HEK293 (cell line): ENCODE measurements at regions not wholly inside any gene's neighbourhood (a gene's known extent, or its start where the extent isn't known, plus 50 kb on each side); places are given as distances from the start of the nearest gene placed in this dataset.

Experiments used
- ZEB2 ChIP-seq: fragments of 450-650 bp; formaldehyde crosslinking; IDR thresholded peaks from 2 replicates; pipeline ENCODE4 v1.5.1; 2016; ENCODE audit warnings: missing biosample characterization, missing genetic modification characterization
- ZNF274 ChIP-seq, 2 experiments: fragments of 200-500 bp in 1 of 2; fragments of 450-650 bp in 1 of 2; sonication (Bioruptor generic) in 1 of 2; formaldehyde crosslinking in 1 of 2; IDR thresholded peaks; 2 replicates each; pipeline versions ENCODE4 v1.5.1 to v1.6.1; 2014 to 2016; ENCODE audit warnings: borderline replicate concordance in 1 of 2, inconsistent platforms in 1 of 2, low read length in 1 of 2, missing biosample characterization in 1 of 2, missing genetic modification characterization in 1 of 2
- ZNF501 ChIP-seq: fragments of 450-650 bp; formaldehyde crosslinking; IDR thresholded peaks from 2 replicates; pipeline ENCODE4 v1.5.1; 2016; ENCODE audit warnings: missing biosample characterization, missing genetic modification characterization
- ZNF670 ChIP-seq: fragments of 450-650 bp; formaldehyde crosslinking; IDR thresholded peaks from 2 replicates; pipeline ENCODE4 v1.5.1; 2016; ENCODE audit warnings: missing biosample characterization, missing genetic modification characterization, low read depth
- TF ChIP-seq, protein P1 (sequence below): fragments of 450-650 bp; formaldehyde crosslinking; IDR thresholded peaks from 2 replicates; pipeline ENCODE4 v1.5.1; 2016; ENCODE audit warnings: missing biosample characterization, missing genetic modification characterization
- TF ChIP-seq, protein P2 (sequence below): IDR thresholded peaks from 2 replicates; pipeline ENCODE4 v1.6.1; 2011; ENCODE audit warnings: mild to moderate bottlenecking, low read depth, low read length, borderline replicate concordance
- TF ChIP-seq, protein P3 (sequence below): fragments of 450-650 bp; formaldehyde crosslinking; IDR thresholded peaks from 2 replicates; pipeline ENCODE4 v1.5.1; 2016; ENCODE audit warnings: missing biosample characterization, missing genetic modification characterization
- TF ChIP-seq, protein P4 (sequence below): fragments of 450-650 bp; formaldehyde crosslinking; IDR thresholded peaks from 2 replicates; pipeline ENCODE4 v1.5.1; 2016; ENCODE audit warnings: missing biosample characterization, missing genetic modification characterization, low read depth
- TF ChIP-seq, protein P5 (sequence below): fragments of 450-650 bp; formaldehyde crosslinking; IDR thresholded peaks from 2 replicates; pipeline ENCODE4 v1.5.1; 2016; ENCODE audit warnings: missing biosample characterization, missing genetic modification characterization

DNA sequence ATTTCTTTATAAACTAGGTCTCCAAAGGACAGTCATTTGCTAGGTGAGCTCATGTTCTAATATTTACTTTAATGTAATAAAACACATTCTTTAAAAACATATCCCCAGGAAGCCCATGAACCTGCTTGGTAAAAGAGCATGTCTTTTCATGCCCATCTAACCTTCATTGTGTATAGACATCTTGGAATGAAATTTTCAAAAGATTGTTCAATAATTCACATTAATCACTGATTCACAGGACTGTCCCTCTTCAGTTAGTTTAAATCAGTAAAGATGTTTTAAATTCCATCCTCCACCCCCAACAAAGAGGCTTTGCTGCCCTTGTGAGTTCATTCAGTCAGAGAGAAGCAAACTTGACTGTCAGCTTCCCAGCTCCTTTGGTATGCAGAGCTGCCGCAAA, 633.4 kb upstream of the CELF4 start:
- TF ChIP-seq ZNF670 (tag by site-specific recombination) (no peak), ZNF274 (IDR thresholded peaks at IDR 0.05; ENCODE audit: low read length) (no peak), ZNF274 (tag by site-specific recombination; IDR thresholded peaks at IDR 0.05; ENCODE audit: borderline replicate concordance) (no peak), ZEB2 (tag by site-specific recombination) (no peak), ZNF501 (tag by site-specific recombination) (no peak)
- TF ChIP-seq, protein P1, sequence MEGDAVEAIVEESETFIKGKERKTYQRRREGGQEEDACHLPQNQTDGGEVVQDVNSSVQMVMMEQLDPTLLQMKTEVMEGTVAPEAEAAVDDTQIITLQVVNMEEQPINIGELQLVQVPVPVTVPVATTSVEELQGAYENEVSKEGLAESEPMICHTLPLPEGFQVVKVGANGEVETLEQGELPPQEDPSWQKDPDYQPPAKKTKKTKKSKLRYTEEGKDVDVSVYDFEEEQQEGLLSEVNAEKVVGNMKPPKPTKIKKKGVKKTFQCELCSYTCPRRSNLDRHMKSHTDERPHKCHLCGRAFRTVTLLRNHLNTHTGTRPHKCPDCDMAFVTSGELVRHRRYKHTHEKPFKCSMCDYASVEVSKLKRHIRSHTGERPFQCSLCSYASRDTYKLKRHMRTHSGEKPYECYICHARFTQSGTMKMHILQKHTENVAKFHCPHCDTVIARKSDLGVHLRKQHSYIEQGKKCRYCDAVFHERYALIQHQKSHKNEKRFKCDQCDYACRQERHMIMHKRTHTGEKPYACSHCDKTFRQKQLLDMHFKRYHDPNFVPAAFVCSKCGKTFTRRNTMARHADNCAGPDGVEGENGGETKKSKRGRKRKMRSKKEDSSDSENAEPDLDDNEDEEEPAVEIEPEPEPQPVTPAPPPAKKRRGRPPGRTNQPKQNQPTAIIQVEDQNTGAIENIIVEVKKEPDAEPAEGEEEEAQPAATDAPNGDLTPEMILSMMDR (tag by site-specific recombination) = no peak
- TF ChIP-seq, protein P2, sequence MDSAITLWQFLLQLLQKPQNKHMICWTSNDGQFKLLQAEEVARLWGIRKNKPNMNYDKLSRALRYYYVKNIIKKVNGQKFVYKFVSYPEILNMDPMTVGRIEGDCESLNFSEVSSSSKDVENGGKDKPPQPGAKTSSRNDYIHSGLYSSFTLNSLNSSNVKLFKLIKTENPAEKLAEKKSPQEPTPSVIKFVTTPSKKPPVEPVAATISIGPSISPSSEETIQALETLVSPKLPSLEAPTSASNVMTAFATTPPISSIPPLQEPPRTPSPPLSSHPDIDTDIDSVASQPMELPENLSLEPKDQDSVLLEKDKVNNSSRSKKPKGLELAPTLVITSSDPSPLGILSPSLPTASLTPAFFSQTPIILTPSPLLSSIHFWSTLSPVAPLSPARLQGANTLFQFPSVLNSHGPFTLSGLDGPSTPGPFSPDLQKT = no peak
- TF ChIP-seq, protein P3, sequence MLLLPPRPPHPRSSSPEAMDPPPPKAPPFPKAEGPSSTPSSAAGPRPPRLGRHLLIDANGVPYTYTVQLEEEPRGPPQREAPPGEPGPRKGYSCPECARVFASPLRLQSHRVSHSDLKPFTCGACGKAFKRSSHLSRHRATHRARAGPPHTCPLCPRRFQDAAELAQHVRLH (tag by site-specific recombination) = no peak
- TF ChIP-seq, protein P4, sequence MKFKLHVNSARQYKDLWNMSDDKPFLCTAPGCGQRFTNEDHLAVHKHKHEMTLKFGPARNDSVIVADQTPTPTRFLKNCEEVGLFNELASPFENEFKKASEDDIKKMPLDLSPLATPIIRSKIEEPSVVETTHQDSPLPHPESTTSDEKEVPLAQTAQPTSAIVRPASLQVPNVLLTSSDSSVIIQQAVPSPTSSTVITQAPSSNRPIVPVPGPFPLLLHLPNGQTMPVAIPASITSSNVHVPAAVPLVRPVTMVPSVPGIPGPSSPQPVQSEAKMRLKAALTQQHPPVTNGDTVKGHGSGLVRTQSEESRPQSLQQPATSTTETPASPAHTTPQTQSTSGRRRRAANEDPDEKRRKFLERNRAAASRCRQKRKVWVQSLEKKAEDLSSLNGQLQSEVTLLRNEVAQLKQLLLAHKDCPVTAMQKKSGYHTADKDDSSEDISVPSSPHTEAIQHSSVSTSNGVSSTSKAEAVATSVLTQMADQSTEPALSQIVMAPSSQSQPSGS (tag by site-specific recombination) = no peak
- TF ChIP-seq, protein P5, sequence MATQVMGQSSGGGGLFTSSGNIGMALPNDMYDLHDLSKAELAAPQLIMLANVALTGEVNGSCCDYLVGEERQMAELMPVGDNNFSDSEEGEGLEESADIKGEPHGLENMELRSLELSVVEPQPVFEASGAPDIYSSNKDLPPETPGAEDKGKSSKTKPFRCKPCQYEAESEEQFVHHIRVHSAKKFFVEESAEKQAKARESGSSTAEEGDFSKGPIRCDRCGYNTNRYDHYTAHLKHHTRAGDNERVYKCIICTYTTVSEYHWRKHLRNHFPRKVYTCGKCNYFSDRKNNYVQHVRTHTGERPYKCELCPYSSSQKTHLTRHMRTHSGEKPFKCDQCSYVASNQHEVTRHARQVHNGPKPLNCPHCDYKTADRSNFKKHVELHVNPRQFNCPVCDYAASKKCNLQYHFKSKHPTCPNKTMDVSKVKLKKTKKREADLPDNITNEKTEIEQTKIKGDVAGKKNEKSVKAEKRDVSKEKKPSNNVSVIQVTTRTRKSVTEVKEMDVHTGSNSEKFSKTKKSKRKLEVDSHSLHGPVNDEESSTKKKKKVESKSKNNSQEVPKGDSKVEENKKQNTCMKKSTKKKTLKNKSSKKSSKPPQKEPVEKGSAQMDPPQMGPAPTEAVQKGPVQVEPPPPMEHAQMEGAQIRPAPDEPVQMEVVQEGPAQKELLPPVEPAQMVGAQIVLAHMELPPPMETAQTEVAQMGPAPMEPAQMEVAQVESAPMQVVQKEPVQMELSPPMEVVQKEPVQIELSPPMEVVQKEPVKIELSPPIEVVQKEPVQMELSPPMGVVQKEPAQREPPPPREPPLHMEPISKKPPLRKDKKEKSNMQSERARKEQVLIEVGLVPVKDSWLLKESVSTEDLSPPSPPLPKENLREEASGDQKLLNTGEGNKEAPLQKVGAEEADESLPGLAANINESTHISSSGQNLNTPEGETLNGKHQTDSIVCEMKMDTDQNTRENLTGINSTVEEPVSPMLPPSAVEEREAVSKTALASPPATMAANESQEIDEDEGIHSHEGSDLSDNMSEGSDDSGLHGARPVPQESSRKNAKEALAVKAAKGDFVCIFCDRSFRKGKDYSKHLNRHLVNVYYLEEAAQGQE = no peak
